ENCODE measurements at regions not wholly inside any gene's neighbourhood (a gene's known extent, or its start where the extent isn't known, plus 50 kb on each side); places are given as distances from the start of the nearest gene placed in this dataset.

DNA sequence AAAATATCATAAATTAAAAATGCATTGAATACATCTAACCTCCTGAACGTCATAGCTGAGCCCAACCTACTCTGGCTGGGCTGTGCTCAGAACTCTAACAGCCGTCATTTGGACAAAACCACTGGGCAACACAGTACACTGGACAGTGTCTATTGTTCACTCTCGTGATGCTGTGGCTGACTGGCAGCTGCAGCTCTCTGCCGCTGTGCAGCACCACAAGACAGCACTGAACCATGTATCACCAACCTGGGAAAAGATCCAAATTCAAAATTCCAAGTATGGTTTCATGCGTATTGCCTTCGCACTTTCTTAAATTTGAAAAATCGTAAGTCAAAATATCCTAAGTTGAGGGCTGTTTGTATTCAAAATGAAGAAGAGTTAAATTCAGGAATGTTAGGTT is 145.1 kb upstream of the CNTN4 start:
- intact Hi-C loops (cut with micrococcal nuclease), result no loop called here
- POLR2A ChIA-PET, result no interaction called here
- Histone ChIP-seq H3K36me3 (ENCODE audit: control insufficient read depth in 2 of 2, extremely low read depth in 1 of 2, insufficient read depth in 2 of 2, low read length in 2 of 2) (no peaks in the 10 kb centered on the region), H2AFZ (ENCODE audit: low read depth, low read length) (no peak overlapping the region), H3K4me3 (replicated peaks in 1 of 3; ENCODE audit: insufficient read depth in 1 of 3, low read depth in 1 of 3, low read length in 3 of 3) (no peak overlapping the region), H3K4me2 (ENCODE audit: insufficient read depth, low read length) (no peak overlapping the region), H3K79me2 (ENCODE audit: control insufficient read depth, insufficient read depth, low read length) (no peaks in the 10 kb centered on the region), H3K9ac (replicated peaks; ENCODE audit: extremely low read depth, insufficient read depth, low read length) (no peak overlapping the region), H4K20me1 (replicated peaks; ENCODE audit: control insufficient read depth, extremely low read depth, insufficient read depth, low read length) (no peaks in the 10 kb centered on the region), H3K27ac (ENCODE audit: insufficient read depth, low read depth, low read length) (no peak overlapping the region), H3K9me1 (replicated peaks; ENCODE audit: control insufficient read depth, extremely low read depth, insufficient read depth, low read length) (no peaks in the 10 kb centered on the region), H3K27me3 (ENCODE audit: control insufficient read depth in 2 of 2, insufficient read depth in 2 of 2, low read length in 2 of 2) (no peaks in the 10 kb centered on the region), H3K4me1 (ENCODE audit: control insufficient read depth, extremely low read depth, insufficient read depth, low read length) (no peaks in the 10 kb centered on the region), H3K9me3 (replicated peaks; ENCODE audit: control insufficient read depth, insufficient read depth, low read length) (no peaks in the 10 kb centered on the region)
- FAIRE-seq (no peak), DNase-seq (ENCODE audit: low read depth, low spot score) (no peak)
- TF ChIP-seq, protein P1, sequence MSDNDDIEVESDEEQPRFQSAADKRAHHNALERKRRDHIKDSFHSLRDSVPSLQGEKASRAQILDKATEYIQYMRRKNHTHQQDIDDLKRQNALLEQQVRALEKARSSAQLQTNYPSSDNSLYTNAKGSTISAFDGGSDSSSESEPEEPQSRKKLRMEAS (IDR thresholded peaks at IDR 0.05; ENCODE audit: insufficient read depth, insufficient read length), result no peak
- TF ChIP-seq FOS (IDR thresholded peaks at IDR 0.05; ENCODE audit: borderline replicate concordance, insufficient read depth, low read length), result no peak
- TF ChIP-seq POLR2A (IDR thresholded peaks at IDR 0.05; ENCODE audit: low read depth, low read length), result no peak
- no peak for TF ChIP-seq EZH2 (IDR thresholded peaks at IDR 0.05; ENCODE audit: borderline replicate concordance, low read depth, low read length, severe bottlenecking)
- TF ChIP-seq, protein P2, sequence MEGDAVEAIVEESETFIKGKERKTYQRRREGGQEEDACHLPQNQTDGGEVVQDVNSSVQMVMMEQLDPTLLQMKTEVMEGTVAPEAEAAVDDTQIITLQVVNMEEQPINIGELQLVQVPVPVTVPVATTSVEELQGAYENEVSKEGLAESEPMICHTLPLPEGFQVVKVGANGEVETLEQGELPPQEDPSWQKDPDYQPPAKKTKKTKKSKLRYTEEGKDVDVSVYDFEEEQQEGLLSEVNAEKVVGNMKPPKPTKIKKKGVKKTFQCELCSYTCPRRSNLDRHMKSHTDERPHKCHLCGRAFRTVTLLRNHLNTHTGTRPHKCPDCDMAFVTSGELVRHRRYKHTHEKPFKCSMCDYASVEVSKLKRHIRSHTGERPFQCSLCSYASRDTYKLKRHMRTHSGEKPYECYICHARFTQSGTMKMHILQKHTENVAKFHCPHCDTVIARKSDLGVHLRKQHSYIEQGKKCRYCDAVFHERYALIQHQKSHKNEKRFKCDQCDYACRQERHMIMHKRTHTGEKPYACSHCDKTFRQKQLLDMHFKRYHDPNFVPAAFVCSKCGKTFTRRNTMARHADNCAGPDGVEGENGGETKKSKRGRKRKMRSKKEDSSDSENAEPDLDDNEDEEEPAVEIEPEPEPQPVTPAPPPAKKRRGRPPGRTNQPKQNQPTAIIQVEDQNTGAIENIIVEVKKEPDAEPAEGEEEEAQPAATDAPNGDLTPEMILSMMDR (IDR thresholded peaks at IDR 0.05; ENCODE audit: extremely low read depth in 1 of 2, insufficient read depth in 1 of 2, low read depth in 1 of 2, low read length in 2 of 2), result no peak
- TF ChIP-seq MYC (IDR thresholded peaks at IDR 0.05; ENCODE audit: low read depth, low read length), result no peak
- TF ChIP-seq JUN (IDR thresholded peaks at IDR 0.05; ENCODE audit: borderline replicate concordance, insufficient read depth, insufficient read length, low read depth), result no peak
- no peak for TF ChIP-seq GATA2 (IDR thresholded peaks at IDR 0.05; ENCODE audit: insufficient read depth, insufficient read length, low read depth, low read length)
- TF ChIP-seq POLR2AphosphoS5 (IDR thresholded peaks at IDR 0.05; ENCODE audit: insufficient read depth, low read depth, low read length), result no peak
- BruUV-seq (replicated peaks), result no TSS peak
- CTCF ChIA-PET, result no interaction called here
- dilution Hi-C loops (cut with MboI; ENCODE audit: extremely low pct_ligation_motif_present, low sequenced_read_pairs), result no loop called here
